ENCODE measurements at regions not wholly inside any gene's neighbourhood (a gene's known extent, or its start where the extent isn't known, plus 50 kb on each side); places are given as distances from the start of the nearest gene placed in this dataset.

GRCh38 chr15:69536726-69537512, 84.3 kb downstream of the RPLP1 start:
- TF ChIP-seq CTCF (conservative IDR thresholded peaks at IDR 0.05 in 1 of 2, IDR thresholded peaks at IDR 0.05 in 1 of 2; ENCODE audit: low read depth in 1 of 2, low read length in 2 of 2) (no peak), EZH2 (IDR thresholded peaks at IDR 0.05; ENCODE audit: low read length, missing control alignments) (no peak)
